HUES48 (cell line): ENCODE measurements at regions not wholly inside any gene's neighbourhood (a gene's known extent, or its start where the extent isn't known, plus 50 kb on each side); places are given as distances from the start of the nearest gene placed in this dataset.
"Not testable (repeated sequence)": the region's sequence is repeated elsewhere in the genome, so short reads cannot be mapped to it uniquely, and the experiment has no call there.

Experiments used
- H3K27ac ChIP-seq: one replicate; pipeline ENCODE4 v1.7.0; 2013; ENCODE audit warnings: low read depth, low read length, inconsistent platforms
- H3K27me3 ChIP-seq: 2 replicates; pipeline ENCODE4 v1.6.1; 2013; ENCODE audit warnings: mild to moderate bottlenecking, low read length; ENCODE audit not compliant: control insufficient read depth, insufficient read depth
- H3K36me3 ChIP-seq: 2 replicates; pipeline ENCODE4 v1.6.1; 2013; ENCODE audit warnings: low read length; ENCODE audit not compliant: control insufficient read depth, insufficient read depth
- H3K4me1 ChIP-seq: 2 replicates; pipeline ENCODE4 v1.6.1; 2013; ENCODE audit warnings: mild to moderate bottlenecking, low read length; ENCODE audit not compliant: control insufficient read depth, insufficient read depth
- H3K4me3 ChIP-seq: 2 replicates; pipeline ENCODE4 v1.5.1; 2013; ENCODE audit warnings: mild to moderate bottlenecking, low read depth, low read length
- H3K9ac ChIP-seq: 2 replicates; pipeline ENCODE4 v1.6.1; 2013; ENCODE audit warnings: mild to moderate bottlenecking, low read depth, low read length, moderate library complexity
- H3K9me3 ChIP-seq: 2 replicates; pipeline ENCODE4 v1.6.1; 2013; ENCODE audit warnings: low read length; ENCODE audit not compliant: control insufficient read depth, insufficient read depth

DNA sequence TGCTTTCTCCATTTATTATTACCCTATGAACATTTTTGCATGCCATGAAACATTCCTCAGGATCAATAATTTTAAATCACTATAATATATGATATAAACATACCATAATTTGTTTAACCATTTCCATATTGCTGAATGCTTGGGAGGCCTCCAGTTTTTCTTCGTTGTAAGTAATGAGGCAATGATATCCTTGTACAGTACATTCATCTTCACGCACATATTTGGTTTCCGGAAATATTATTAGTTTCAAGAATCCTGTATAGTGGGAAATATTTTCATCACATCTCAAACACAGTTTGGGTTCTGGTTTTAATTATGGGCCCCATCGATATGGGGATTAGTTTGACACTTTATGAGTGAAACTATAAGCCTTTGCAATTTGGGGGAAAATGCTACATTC, 135.4 kb downstream of the HS3ST3B1 start:
- Histone ChIP-seq H3K4me1 (no peaks in the 10 kb centered on the region), H3K4me3 (no peak overlapping the region), H3K36me3 (no peaks in the 10 kb centered on the region), H3K27me3 (no peaks in the 10 kb centered on the region), H3K9me3 (no peaks in the 10 kb centered on the region), H3K9ac (no peak overlapping the region), H3K27ac (no peak overlapping the region)

DNA sequence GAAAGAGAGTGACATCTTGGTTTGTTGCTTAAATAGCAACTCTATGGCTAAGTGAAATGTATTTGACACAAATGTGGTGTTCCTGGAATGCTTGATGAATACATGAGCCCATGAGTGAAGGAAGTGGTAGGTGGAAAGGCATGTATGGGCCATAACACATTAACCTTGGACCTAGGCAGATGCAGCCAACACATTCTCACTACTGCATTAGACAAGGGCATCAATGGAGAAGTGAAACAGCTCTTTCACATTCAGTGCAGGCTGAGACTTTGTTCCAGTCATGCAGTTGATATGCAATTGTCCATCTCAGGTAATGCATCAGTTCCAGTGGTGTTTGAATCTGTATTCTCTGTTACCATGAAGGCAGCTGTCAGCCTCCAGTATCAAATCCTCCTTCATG, 133.6 kb downstream of the HS3ST3B1 start:
- Histone ChIP-seq H3K27ac (no peak overlapping the region), H3K9me3 (no peaks in the 10 kb centered on the region), H3K4me3 (no peak overlapping the region), H3K4me1 (no peaks in the 10 kb centered on the region), H3K36me3 (no peaks in the 10 kb centered on the region), H3K27me3 (no peaks in the 10 kb centered on the region), H3K9ac (no peak overlapping the region)

DNA sequence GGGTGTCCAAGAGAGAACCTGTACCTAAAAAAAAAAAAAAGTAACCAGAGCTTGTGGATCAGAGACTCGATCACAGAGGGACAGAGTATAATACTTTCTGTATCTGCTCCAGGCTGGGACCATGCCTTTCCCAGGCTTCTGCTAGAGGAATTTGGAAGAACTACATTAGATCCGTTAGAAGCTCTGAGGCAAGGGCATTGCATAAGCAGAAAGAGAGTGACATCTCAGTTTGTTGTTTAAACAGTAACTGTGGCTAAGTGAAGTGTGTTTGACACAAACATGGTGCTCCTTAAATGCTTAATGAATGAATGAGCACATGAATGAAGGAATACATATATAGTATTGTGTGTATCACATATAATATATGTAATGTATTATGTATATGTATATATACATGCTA, 131.2 kb downstream of the HS3ST3B1 start:
- Histone ChIP-seq H3K9ac (no peak overlapping the region), H3K36me3 (no peaks in the 10 kb centered on the region), H3K27me3 (no peaks in the 10 kb centered on the region), H3K4me3 (no peak overlapping the region), H3K4me1 (peaks cover 6% of the 10 kb centered on the region; the same call in 1 of the 2 replicates), H3K9me3 (no peaks in the 10 kb centered on the region), H3K27ac (no peak overlapping the region)

DNA sequence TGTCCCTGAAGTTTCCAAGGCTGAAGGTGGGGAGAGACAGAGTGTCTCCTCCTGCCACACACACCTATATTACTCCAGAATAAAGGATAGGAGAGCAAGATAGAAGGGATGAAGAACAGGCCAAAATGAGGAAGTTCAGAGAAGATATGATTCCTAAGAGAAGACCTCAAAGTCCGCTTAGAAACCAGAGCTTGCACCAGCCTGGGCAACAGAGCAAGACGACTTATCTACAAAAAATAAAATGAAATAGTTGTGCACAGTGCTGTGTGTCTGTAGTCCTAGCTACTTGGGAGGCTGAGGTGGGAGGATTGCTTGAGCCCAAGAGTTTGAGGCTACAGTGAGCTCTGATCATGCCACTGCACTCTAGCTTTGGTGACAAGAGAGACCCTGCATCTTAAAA, 128.2 kb downstream of the HS3ST3B1 start:
- Histone ChIP-seq H3K36me3 (no peaks in the 10 kb centered on the region), H3K4me1 (peaks cover 6% of the 10 kb centered on the region; the same call in 1 of the 2 replicates), H3K9ac (no peak overlapping the region), H3K27ac (no peak overlapping the region), H3K27me3 (no peaks in the 10 kb centered on the region), H3K4me3 (no peak overlapping the region), H3K9me3 (no peaks in the 10 kb centered on the region)

DNA sequence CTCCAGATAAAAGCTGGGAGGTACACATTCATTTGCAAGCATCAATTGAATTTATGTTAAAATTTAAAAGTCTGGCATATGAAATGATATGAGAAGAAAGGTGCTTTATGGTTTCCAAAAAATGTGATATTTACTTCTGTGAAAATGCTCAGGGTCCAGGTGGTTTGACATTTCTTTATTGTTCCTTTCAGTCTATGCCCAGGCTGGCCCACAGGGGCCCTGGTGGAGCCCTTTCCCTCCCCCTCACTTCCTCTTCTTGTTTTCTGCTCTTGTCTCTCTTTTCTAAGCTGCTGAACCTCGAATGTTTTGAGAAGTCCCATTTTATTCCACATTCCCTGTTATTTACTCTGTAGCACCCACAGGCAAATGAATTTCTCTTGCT, 127.8 kb downstream of the HS3ST3B1 start:
- Histone ChIP-seq H3K27ac (no peak overlapping the region), H3K4me3 (no peak overlapping the region), H3K36me3 (no peaks in the 10 kb centered on the region), H3K27me3 (no peaks in the 10 kb centered on the region), H3K4me1 (peaks cover 6% of the 10 kb centered on the region; the same call in 1 of the 2 replicates), H3K9me3 (no peaks in the 10 kb centered on the region), H3K9ac (no peak overlapping the region)

DNA sequence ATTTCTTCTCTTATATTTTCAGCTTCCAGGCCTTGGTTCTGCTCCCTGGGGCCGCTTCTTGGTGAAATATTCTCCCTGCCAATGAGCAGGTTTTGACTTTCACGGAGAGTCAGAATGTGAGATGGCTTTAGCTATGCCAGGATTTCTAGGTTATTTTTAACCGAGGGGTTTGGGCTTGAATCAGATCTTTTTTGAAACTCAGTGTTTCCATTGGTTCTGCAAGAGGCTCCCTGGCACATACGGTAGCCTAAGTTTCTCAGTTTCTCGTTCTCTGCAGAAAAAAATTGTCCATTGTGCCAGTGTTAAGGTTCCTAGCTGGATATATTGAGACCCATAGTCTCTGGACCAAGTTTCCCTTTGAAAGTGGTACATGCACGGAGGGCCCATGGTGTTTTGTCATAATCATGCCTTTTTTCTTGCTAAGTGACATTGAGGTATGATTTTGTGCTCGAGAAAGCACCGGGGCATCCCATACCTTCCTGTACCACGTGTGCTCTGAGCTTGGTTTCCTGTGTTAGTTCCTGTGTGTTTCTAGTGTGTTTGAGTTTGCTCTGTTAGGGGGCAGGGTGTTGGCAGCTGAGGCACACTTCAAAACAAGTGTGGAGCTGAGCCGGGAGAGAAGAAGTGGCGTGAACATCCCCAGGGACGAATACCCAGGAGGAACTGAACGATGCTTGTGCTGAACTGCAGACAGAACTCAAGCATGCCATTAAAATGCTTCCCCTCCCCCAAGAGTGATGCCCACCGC, 127.2 kb downstream of the HS3ST3B1 start:
- Histone ChIP-seq H3K27me3 (no peaks in the 10 kb centered on the region), H3K9me3 (no peaks in the 10 kb centered on the region), H3K27ac (no peak overlapping the region), H3K36me3 (no peaks in the 10 kb centered on the region), H3K4me1 (peaks cover 6% of the 10 kb centered on the region; the same call in 1 of the 2 replicates), H3K4me3 (no peak overlapping the region), H3K9ac (no peak overlapping the region)

DNA sequence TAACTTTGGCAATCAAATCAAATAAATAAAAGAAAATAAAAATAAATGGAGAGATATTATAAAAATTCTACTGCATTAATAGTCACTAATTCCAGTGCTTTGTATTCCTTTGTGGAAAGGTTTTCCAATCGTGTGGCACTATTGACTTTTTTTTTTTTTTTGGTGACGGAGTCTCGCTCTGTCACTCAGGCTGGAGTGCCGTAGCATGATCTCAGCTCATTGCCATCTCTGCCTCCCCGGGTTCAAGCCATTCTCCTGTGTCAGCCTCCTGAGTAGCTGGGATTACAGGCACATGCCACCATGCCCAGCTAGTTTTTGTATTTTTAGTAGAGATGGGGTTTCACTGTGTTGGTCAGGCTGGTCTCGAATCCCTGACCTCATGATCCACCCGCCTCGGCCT, 122.3 kb downstream of the HS3ST3B1 start:
- H3K27ac ChIP-seq, H3K27me3 ChIP-seq, H3K9me3 ChIP-seq, H3K9ac ChIP-seq, H3K4me1 ChIP-seq, H3K36me3 ChIP-seq, H3K4me3 ChIP-seq: not testable (repeated sequence)

DNA sequence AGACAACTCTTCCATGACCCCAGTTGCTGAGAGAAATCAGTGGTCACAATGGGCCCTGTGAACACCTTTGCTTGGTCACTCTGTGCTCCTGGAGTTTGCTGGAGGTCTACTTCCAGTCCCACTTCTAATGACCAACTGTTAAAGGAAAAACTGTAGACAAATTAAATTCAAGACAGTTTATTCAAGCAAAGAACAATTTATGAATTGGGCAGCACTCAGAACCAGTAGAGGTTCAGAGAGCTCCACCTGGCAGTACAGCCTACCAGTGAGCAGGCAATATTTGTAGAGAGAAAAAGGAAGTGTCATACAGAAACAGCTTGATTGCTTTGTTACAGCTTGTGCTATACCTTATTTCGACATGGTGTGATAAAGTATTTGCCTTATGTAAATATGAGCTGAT, 116.5 kb downstream of the HS3ST3B1 start:
- Histone ChIP-seq H3K27me3 (no peaks in the 10 kb centered on the region), H3K4me1 (no peaks in the 10 kb centered on the region), H3K36me3 (no peaks in the 10 kb centered on the region), H3K9ac (no peak overlapping the region), H3K4me3 (no peak overlapping the region), H3K9me3 (no peaks in the 10 kb centered on the region), H3K27ac (no peak overlapping the region)

DNA sequence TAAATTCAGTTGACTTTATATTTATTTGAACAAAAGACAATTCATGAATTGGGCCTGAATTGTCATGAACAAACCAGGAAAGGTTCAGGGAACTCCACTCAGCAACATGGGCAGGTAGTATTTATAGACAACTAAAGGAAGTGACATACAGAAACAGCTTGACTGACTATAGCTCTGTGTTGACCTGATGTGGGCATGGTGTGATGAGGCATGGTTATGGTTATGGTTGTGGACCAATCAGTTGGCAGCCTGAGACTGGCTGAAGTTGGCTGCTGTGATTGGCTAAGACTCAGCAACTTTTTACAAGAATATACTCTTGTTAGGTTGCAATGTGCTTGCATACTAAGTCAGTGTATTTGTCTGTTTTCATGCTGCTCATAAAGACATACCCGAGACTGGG, 108.4 kb downstream of the HS3ST3B1 start:
- Histone ChIP-seq H3K4me3 (no peak overlapping the region), H3K27ac (no peak overlapping the region), H3K27me3 (no peaks in the 10 kb centered on the region), H3K36me3 (no peaks in the 10 kb centered on the region), H3K4me1 (no peaks in the 10 kb centered on the region), H3K9ac (no peak overlapping the region), H3K9me3 (no peaks in the 10 kb centered on the region)

DNA sequence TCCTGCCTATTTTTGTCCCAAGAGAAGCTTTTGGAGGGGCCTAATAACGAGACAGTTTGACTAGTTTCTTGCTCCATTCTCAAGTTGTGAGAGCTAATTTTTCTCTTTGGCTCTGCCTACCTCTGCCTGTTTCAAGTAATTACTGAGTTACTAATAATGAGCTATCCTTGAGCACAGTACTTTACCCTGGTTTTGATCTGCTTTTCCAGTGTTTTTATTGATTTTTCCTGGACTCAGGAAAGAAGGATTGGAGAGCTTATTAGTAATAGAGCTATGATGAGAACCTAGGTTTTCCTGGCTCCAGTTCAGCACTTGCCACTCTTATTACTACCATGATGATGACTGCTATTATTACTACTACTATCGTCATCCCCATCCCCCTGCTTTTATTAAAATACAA, 106.7 kb downstream of the HS3ST3B1 start:
- H3K9me3 ChIP-seq: peaks cover 9% of the 10 kb centered on the region
- H3K9ac ChIP-seq: no peak overlapping the region
- no peak overlapping the region for H3K4me3 ChIP-seq
- no peaks in the 10 kb centered on the region for H3K36me3 ChIP-seq
- H3K27me3 ChIP-seq: no peaks in the 10 kb centered on the region
- H3K4me1 ChIP-seq: no peaks in the 10 kb centered on the region
- H3K27ac ChIP-seq: no peak overlapping the region

DNA sequence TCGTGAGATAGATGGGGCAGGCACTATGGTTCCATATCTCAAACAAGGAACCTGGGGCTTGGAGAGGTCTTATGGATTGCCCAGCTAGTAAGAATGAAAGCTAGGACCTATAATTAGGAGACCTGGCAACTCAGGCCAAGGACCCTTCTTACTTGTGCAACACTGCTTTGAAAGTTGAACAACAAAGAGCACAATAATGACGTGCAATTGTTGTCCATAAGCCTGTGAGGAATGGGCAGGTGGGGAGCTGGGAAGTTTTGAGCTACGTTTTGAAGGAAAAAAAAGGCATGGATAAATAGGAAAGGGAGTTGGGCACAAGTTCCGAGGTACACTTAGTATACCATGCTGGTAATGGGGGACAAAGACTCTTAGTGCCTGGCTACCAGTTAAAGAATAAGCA, 104.3 kb downstream of the HS3ST3B1 start:
- no peak overlapping the region for H3K27ac ChIP-seq
- no peaks in the 10 kb centered on the region for H3K4me1 ChIP-seq
- H3K9me3 ChIP-seq: peaks cover 12% of the 10 kb centered on the region
- no peak overlapping the region for H3K9ac ChIP-seq
- H3K27me3 ChIP-seq: no peaks in the 10 kb centered on the region
- no peak overlapping the region for H3K4me3 ChIP-seq
- no peaks in the 10 kb centered on the region for H3K36me3 ChIP-seq
